A549 (cell line): ENCODE measurements at regions not wholly inside any gene's neighbourhood (a gene's known extent, or its start where the extent isn't known, plus 50 kb on each side); places are given as distances from the start of the nearest gene placed in this dataset.

ENCODE experiments used
- ATAC-seq, 2 experiments: fragments of 200-7000 bp in 1 of 2; fragments of >200 bp in 1 of 2; cut with Nextera tagmentation in 1 of 2; cut with Tn5 transposase in 1 of 2; 3 replicates each; pipeline versions ENCODE4 v1.8.0 to v1.9.1; 2018 to 2020; ENCODE audit warnings: mild to moderate bottlenecking in 1 of 2, moderate library complexity in 1 of 2
- CTCF ChIA-PET: fragments of 300-600 bp; sonication (Branson Sonifier 250); formaldehyde crosslinking; extraction: SDS; loops from one replicate; lab custom pipeline; 2021; ENCODE audit warnings: antibody characterized with exemption, inconsistent platforms; lab: Yijun Ruan, JAX
- POLR2A ChIA-PET: fragments of 350-600 bp; formaldehyde crosslinking; extraction: SDS; loops from one replicate; lab custom pipeline; 2021; ENCODE audit warnings: antibody characterized with exemption, inconsistent platforms; lab: Yijun Ruan, JAX
- DNase-seq, 2 experiments: peaks; one replicate each; pipeline versions ENCODE4 v3.0.0 to v3.0.0-alpha.2; 2011 to 2016; ENCODE audit warnings: low read depth in 1 of 2, low spot score in 1 of 2
- FAIRE-seq: peaks from 2 replicates; lab custom pipeline; 2011; peaks lifted over from hg19 to GRCh38; lab: Jason Lieb, UNC
- H3K27ac ChIP-seq, 2 experiments: fragments of >200 bp; sonication (Bioruptor Twin); formaldehyde crosslinking; 3 replicates each; pipeline ENCODE4 v1.5.1; 2016 to 2017
- H3K4me1 ChIP-seq: fragments of >200 bp; sonication (Bioruptor Twin); formaldehyde crosslinking; 3 replicates; pipeline ENCODE4 v1.6.1; 2016
- H3K4me2 ChIP-seq: fragments of >200 bp; sonication (Bioruptor Twin); formaldehyde crosslinking; 3 replicates; pipeline ENCODE4 v1.6.1; 2016
- H3K4me3 ChIP-seq: fragments of >200 bp; sonication (Bioruptor Twin); formaldehyde crosslinking; 3 replicates; pipeline ENCODE4 v1.5.1; 2016
- H3K9me3 ChIP-seq: fragments of >200 bp; sonication (Bioruptor Twin); formaldehyde crosslinking; 3 replicates; pipeline ENCODE4 v1.6.1; 2016
- BHLHE40 ChIP-seq: IDR thresholded peaks from 2 replicates; pipeline ENCODE4 v1.6.1; 2012; ENCODE audit warnings: low read depth, low read length, inconsistent platforms
- CHD2 ChIP-seq: fragments of 150-350 bp; IDR thresholded peaks from 2 replicates; pipeline ENCODE4 v1.6.1; 2014; ENCODE audit warnings: low read length; ENCODE audit not compliant: partially characterized antibody
- CHD4 ChIP-seq: fragments of 200-600 bp; sonication (generic); IDR thresholded peaks from 2 replicates; pipeline ENCODE4 v1.6.1; 2016; ENCODE audit warnings: antibody characterized with exemption, mild to moderate bottlenecking, borderline replicate concordance
- E2F6 ChIP-seq: IDR thresholded peaks from 2 replicates; pipeline ENCODE4 v1.6.1; 2012; ENCODE audit warnings: low read depth, borderline replicate concordance
- FOSB ChIP-seq: fragments of 250-450 bp; sonication (Bioruptor Pico); IDR thresholded peaks from 2 replicates; pipeline ENCODE4 v1.5.0; 2020; ENCODE audit warnings: mild to moderate bottlenecking, moderate library complexity
- FOSL2 ChIP-seq, 2 experiments: fragments of 450-650 bp in 1 of 2; fragments of >200 bp in 1 of 2; sonication (Bioruptor Twin) in 1 of 2; formaldehyde crosslinking; IDR thresholded peaks; 2 replicates each; pipeline versions ENCODE4 v1.5.0 to v1.6.1; 2016 to 2020; ENCODE audit warnings: mild to moderate bottlenecking in 1 of 2, moderate library complexity in 1 of 2
- GATA3 ChIP-seq: IDR thresholded peaks from 2 replicates; pipeline ENCODE4 v1.6.1; 2012; ENCODE audit warnings: borderline replicate concordance
- HDAC2 ChIP-seq: fragments of 200-600 bp; sonication (generic); IDR thresholded peaks from 2 replicates; pipeline ENCODE4 v1.6.1; 2016
- HEYL ChIP-seq: fragments of 250-450 bp; sonication (Bioruptor Pico); IDR thresholded peaks from 2 replicates; pipeline ENCODE4 v1.8.0; 2021; ENCODE audit warnings: mild to moderate bottlenecking, moderate library complexity
- HMGXB4 ChIP-seq: fragments of 250-450 bp; sonication (Bioruptor Pico); IDR thresholded peaks from 2 replicates; pipeline ENCODE4 v1.5.0; 2021; ENCODE audit warnings: mild to moderate bottlenecking, moderate library complexity, borderline replicate concordance
- HOXB13 ChIP-seq: fragments of 250-450 bp; sonication (Bioruptor Pico); IDR thresholded peaks from 2 replicates; pipeline ENCODE4 v1.5.0; 2020; ENCODE audit warnings: low read depth, mild to moderate bottlenecking, moderate library complexity
- HOXB5 ChIP-seq: fragments of 250-450 bp; sonication (Bioruptor Pico); IDR thresholded peaks from 2 replicates; pipeline ENCODE4 v1.5.0; 2020; ENCODE audit warnings: mild to moderate bottlenecking, moderate library complexity
- JUN ChIP-seq, 2 experiments: fragments of >200 bp; sonication (Bioruptor Twin); formaldehyde crosslinking; IDR thresholded peaks; 2 replicates in 1 of 2; 3 replicates in 1 of 2; pipeline ENCODE4 v1.6.1; 2016 to 2017
- KDM1A ChIP-seq: fragments of 200-600 bp; sonication (generic); IDR thresholded peaks from 2 replicates; pipeline ENCODE4 v1.6.1; 2016; ENCODE audit warnings: low read depth, mild to moderate bottlenecking
- MAFK ChIP-seq: fragments of 450-650 bp; IDR thresholded peaks from 2 replicates; pipeline ENCODE4 v1.6.1; 2014; ENCODE audit not compliant: partially characterized antibody
- PHF8 ChIP-seq: fragments of 200-600 bp; sonication (generic); IDR thresholded peaks from 2 replicates; pipeline ENCODE4 v1.6.1; 2016; ENCODE audit warnings: low read depth, mild to moderate bottlenecking, antibody characterized with exemption, moderate library complexity, borderline replicate concordance
- POLR2A ChIP-seq: IDR thresholded peaks from 2 replicates; pipeline ENCODE4 v1.6.1; 2012; ENCODE audit warnings: mild to moderate bottlenecking, low read length
- RAD21 ChIP-seq, 2 experiments: fragments of >200 bp in 1 of 2; sonication (Bioruptor Twin) in 1 of 2; formaldehyde crosslinking in 1 of 2; IDR thresholded peaks in 1 of 2; conservative IDR thresholded peaks in 1 of 2; 2 replicates in 1 of 2; 3 replicates in 1 of 2; pipeline ENCODE4 v1.6.1; 2012 to 2018; ENCODE audit warnings: inconsistent platforms in 1 of 2
- REST ChIP-seq: fragments of 200-600 bp; sonication (generic); IDR thresholded peaks from 2 replicates; pipeline ENCODE4 v1.6.1; 2016; ENCODE audit warnings: antibody characterized with exemption, mild to moderate bottlenecking, moderate library complexity
- RFX5 ChIP-seq: fragments of 450-650 bp; IDR thresholded peaks from 2 replicates; pipeline ENCODE4 v1.7.1; 2014; ENCODE audit warnings: antibody characterized with exemption, mild to moderate bottlenecking, moderate library complexity
- RNF2 ChIP-seq: fragments of 200-600 bp; sonication (generic); IDR thresholded peaks from 2 replicates; pipeline ENCODE4 v1.6.1; 2016; ENCODE audit warnings: low read depth, mild to moderate bottlenecking, antibody characterized with exemption, moderate library complexity, borderline replicate concordance
- TFCP2L1 ChIP-seq: fragments of 250-450 bp; sonication (Bioruptor Pico); IDR thresholded peaks from 2 replicates; pipeline ENCODE4 v1.5.0; 2021; ENCODE audit warnings: mild to moderate bottlenecking
- ZSCAN20 ChIP-seq: fragments of 250-450 bp; sonication (Bioruptor Pico); IDR thresholded peaks from 2 replicates; pipeline ENCODE4 v1.8.0; 2022; ENCODE audit warnings: mild to moderate bottlenecking, moderate library complexity
- whole genome bisulfite sequencing: methylation state at CpG from one replicate; pipeline ENCODE4 v1.1.6; 2017; ENCODE audit errors: missing lambda C conversion rate; 5-methylcytosine and 5-hydroxymethylcytosine counted together

- DNase-seq (no peak), FAIRE-seq (no peak), ATAC-seq (no peak)
- WGBS, result 3% methylated on average over 2 of the region's 2 CpGs
- no peak for TF ChIP-seq RFX5
- no peak for TF ChIP-seq FOSL2 (IDR thresholded peaks at IDR 0.05)
- TF ChIP-seq FOSL2 (CRISPR knock-in tag; IDR thresholded peaks at IDR 0.05), result no peak
- TF ChIP-seq JUN (IDR thresholded peaks at IDR 0.05), result no peak
- TF ChIP-seq FOSB, result no peak
- TF ChIP-seq HMGXB4, result no peak
- Histone ChIP-seq H3K4me1 (no peaks in the 10 kb centered on the region), H3K27ac (no peak overlapping the region), H3K4me2 (no peak overlapping the region), H3K9me3 (no peaks in the 10 kb centered on the region), H3K4me3 (no peak overlapping the region)
- POLR2A ChIA-PET, result no interaction called here
- CTCF ChIA-PET, result no interaction called here
These were observed 153.4 kb downstream of the FAXC start for GRCh38 chr6:99195986-99196655.

- ChIA-PET POLR2A (no interaction called here), CTCF (no interaction called here)
- ATAC-seq, result no peak
- no peak for FAIRE-seq
- H3K4me2 ChIP-seq, result no peak overlapping the region
- no peak for TF ChIP-seq PHF8
- no peak for TF ChIP-seq BHLHE40
- TF ChIP-seq HOXB5 (CRISPR knock-in tag), result no peak
- no peak for TF ChIP-seq HDAC2
- no peak for TF ChIP-seq GATA3
- TF ChIP-seq RNF2, result no peak
- TF ChIP-seq CHD4, result no peak
- no peak for TF ChIP-seq TFCP2L1 (CRISPR knock-in tag)
- no peak for TF ChIP-seq HOXB13
- TF ChIP-seq HMGXB4, result no peak
- no peak for TF ChIP-seq E2F6
- TF ChIP-seq FOSB, result no peak
- no peak for TF ChIP-seq CHD2
- TF ChIP-seq HEYL (CRISPR knock-in tag), result no peak
- no peak for TF ChIP-seq KDM1A
- no peak for TF ChIP-seq ZSCAN20
- TF ChIP-seq POLR2A, result no peak
- TF ChIP-seq MAFK, result no peak
- TF ChIP-seq RAD21 (conservative IDR thresholded peaks at IDR 0.05 in 1 of 2, IDR thresholded peaks at IDR 0.05 in 1 of 2), result no peak
- TF ChIP-seq REST, result no peak
- H3K9me3 ChIP-seq, result no peaks in the 10 kb centered on the region
- H3K27ac ChIP-seq, result no peak overlapping the region
- WGBS, result 19% methylated on average over 4 of the region's 4 CpGs
- no peak overlapping the region for H3K4me3 ChIP-seq
- no peak for DNase-seq
- no peaks in the 10 kb centered on the region for H3K4me1 ChIP-seq
These were observed 156.9 kb downstream of the FAXC start for GRCh38 chr6:99192561-99192960.
